ENCODE measurements at regions not wholly inside any gene's neighbourhood (a gene's known extent, or its start where the extent isn't known, plus 50 kb on each side); places are given as distances from the start of the nearest gene placed in this dataset.

DNA sequence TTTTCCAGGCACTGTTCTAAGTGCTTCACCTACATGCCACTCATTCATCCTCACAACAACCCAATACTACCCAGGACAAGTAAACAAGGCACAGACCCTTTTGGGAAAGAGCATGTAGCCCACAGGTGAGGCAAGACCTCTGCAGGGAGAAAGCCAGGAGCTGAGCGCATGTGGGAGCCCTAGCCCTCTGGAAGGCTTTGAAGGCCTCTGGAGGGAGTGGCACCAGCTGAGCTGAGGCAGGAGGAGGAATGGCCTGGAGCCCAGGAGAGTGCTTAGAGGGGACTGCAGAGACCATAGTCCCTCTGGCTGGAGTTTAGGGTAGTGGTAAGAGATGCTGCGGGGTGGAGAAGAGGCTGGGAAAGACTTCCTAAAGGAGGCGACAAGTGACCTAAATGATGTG, 516.5 kb downstream of the FUT8 start:
- DNase-seq: no peak

DNA sequence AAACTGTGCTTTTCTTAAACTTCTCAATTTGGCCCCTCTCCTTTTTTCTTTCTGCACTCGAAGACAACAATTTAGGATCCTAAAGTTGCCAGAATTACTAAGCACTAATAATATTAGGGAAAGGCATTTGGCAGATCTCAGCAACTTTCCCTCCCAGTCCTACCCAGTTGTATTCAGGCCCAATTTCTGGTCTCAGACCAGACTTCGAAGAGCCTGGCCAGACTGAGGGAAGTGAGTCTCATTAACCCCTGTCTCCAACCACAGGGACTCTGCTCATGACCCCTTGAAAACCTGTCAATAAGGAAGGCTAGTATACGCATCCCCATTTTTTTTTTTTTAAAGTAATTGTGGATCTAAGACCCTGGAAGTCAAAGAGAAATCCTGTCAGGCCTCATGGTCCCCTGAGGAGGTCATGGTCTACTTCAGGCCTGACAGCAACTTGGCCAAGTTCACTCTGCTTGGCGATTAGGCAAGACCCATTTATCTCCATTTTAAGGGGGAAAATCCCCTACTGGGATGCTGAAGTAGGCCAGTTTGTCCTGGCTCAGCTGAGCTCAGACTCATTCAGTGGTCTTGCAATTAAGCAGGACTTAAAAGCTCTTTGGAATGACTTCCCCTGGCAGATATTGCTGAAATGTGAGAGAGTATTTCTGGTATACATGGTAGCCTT, 521.0 kb downstream of the FUT8 start:
- peak in 5 of 56 donors; percentile 3 to 33 (median 8) for DNase-seq

DNA sequence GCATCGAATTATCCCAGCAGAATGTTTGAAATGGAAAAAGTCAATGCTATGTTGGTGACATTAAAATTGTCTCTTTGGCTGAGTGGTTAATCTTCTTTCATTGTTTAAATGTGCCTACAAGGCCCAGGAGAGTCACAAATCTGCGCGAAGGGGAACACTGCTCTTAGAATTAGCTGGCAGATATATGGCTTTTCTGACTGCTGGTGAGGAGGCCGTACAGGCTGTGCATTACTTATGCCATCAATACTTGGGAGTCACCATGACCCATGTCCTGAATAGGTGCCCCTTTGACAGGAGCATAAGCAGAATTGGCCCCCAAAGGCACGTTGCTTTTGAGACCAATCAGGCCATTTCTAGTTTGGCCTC, 521.5 kb downstream of the FUT8 start:
- DNase-seq: no peak

DNA sequence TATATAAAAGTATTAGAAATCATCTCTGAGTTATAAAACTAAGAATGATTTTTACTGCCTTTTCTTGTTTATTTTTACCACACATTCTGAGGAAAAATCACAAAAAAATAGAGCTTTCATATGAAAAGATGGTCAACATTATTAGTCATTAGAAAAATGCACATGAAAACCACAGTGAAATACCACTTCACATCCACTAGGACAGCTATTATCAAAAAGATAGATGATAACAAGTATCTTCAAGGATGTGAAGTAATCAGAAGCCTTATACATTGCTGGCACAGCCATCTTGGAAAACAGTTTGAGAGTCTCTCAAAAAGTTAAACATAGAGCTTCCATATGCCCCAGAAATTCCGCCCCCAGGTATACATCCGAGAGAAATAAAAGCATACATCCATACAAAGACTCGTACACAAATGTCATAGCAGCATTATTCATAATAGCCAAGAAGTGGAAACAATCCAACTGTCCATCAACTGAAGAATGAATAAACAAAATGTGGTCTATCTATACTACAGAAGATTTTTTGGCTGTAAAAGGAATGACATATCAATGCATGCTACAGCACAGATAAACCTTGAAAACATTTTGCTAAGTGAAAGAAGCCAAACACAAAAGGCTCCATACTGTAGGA, 523.9 kb downstream of the FUT8 start:
- no peak for DNase-seq

DNA sequence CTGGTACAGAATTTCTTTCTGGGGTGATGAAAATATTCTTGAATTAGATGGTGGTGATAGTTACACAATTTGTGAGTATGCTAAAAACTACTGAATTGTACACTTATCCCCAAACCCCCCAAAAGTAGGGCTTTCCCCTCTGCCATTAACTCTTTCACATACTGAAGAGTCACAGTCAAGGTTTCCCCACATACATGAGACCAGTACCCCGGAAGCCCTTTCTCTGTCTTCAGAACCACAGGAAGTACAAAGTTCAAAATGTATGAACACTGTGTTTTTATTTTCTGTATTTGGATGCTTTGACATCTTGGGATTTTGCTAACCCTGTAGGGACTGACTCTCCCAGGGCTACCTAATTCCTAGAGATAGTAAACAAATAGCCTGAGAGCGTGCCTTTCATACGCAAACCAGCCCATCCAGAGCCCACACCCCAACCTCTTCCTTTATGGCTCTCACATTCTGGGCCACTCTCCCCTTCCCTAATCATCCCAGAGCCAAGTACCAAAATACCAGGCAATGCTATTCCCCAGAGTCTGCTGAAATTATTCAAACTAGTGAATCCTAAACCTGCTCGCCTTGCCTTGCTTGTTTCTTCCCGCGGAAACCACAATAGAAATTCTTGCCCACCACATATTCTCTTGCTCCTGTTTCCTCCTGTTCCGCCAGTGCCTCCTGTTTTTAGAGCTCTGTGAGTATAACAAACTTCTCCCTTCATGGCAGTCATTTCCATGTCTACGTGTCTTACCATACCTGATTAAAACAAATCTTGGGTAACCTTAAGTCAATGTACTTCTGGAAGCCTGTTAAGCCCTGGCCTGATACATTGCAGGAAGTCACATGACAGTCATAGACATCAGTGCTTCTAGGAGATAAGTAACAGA, 524.8 kb downstream of the FUT8 start:
- no peak for DNase-seq

DNA sequence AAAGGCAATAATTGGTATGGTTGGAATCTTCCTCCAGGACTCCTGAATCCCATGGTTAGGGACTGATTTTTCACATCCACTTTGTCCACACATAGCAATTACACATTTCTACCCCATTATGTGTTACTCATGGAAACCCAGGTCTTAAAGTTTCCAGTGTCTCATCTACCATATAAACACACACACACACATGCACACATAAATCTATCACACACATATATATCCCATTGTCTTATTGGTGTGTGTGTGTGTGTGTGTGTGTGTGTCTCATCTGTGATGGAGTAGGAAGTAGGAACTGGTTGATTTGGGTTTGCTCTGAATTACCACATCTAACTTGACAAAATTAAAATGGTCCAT, 525.4 kb downstream of the FUT8 start:
- DNase-seq: no peak

DNA sequence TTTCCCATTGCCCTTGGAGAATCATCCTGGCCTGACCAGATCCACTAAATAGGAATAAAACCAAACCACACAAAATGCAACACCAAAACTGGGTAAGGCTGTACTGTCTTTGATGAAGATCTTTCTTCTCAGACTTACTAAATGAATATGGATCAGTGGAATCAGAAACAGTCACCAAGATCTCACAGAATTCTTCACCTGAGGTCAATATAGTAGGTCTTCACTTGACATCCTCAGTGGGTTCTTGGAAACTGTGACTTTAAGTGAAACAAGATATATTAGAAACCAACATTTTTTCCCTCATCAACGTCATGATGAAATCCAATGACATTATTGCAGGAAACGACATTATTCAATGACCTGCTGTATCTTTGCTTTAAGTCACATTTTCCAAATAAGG, 526.2 kb downstream of the FUT8 start:
- no peak for DNase-seq

DNA sequence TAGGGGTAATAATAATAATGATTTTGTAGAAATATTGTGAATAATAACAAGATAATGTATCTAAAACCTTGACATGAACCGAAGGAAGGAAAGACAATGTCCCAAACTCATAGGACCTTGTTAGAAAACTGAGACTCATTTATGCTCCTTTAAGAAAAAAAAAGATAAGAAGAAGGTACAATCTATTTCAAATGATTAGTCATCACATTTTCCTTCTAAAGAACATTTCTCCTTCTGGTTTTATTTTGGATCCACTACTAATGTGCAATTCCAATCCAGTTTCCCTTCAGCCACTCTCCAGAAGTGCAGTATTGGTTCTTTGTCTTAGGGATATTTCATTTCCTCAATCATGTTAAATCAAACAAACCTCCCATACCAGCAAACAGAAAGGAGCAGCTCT, 526.7 kb downstream of the FUT8 start:
- no peak for DNase-seq

DNA sequence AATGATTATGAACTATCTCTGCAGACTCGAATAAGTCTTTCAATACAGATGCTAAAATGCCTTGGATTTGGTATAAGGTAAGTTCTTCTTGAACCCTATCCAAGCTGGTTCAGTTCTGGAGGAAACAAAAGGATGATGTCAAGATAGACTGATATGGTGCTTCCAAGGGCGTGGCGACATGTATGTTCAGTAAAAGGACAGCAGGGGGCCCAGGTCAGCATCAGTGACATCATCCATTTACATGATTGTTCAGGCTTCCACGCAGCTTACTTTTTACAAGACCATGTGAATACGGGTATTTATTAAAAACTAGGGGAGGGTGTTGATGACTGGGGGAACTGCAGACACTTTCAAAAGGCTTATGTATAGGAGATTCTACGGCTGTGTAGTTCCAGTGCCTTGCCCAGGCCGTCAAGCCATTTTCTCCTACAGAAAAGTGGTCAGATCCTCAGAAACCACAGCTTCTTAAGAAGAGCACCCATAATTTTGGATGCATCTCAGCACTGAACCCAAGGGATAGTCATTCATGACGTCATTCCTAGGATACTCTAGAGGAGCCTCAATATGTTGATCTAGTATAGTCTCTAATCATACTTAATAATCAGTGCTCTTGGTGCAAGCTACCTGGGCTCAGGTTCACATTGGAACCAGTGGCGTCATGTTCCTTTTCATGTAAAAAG, 527.7 kb downstream of the FUT8 start:
- no peak for DNase-seq

DNA sequence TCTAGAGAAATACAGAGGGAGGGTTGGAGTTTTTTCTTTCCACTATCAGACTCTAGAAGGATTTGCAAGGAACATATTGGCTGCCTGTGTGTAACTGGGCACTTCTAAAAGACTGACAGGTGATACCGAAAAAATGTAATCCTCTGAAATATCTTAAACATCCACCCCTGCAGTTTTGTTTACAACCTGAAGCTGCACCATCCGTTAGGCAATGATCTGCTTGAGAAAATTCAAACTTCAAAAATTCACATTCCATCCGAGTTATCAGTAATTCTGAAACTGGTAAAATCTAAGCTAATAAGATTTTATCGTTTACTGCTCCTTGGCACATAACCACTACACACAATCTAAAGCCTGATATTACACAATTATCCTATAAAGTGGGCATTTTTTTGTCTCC, 528.6 kb downstream of the FUT8 start:
- no peak for DNase-seq

DNA sequence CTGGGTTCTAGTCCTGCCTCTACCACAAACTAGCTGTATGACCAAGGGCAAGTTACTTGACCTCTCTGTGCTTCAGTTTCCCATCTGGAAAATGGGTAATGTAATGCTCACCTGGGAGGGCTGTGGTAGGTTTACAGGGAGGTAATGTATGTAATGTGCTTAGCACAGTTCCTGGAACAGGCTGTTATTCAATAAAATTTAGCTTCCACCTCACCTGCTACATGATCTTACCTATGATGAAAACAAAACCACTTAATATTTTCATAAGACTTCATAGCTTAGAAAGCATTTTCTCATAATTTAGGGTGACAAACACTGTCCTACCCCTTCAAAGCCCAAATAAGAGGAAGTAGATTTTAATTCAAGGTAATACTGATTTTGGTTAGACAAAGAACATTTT, 530.6 kb downstream of the FUT8 start:
- DNase-seq: no peak

DNA sequence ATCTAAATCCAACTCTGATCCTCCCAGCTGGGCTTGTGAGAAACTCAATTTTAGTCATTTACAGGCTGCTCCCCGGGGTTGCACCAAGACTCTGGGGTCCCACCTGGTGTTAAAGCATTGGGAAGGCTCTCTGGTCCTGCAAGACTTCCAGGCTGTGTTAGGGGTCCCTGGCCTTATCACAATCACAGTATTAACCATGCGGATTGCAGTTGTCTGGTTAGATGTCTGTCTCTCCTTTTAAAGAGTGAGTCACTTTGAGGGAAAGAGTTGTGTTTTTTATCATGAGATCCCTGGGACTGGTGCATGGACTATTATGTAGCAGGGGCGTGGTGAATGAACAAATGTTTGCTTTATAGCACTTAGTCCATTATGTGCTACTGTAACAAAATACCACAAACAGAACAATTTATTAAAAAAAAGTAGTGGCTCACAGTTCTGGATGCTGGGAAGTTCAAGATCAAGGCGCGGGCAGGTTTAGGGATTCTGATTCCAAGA, 531.4 kb downstream of the FUT8 start:
- no peak for DNase-seq

DNA sequence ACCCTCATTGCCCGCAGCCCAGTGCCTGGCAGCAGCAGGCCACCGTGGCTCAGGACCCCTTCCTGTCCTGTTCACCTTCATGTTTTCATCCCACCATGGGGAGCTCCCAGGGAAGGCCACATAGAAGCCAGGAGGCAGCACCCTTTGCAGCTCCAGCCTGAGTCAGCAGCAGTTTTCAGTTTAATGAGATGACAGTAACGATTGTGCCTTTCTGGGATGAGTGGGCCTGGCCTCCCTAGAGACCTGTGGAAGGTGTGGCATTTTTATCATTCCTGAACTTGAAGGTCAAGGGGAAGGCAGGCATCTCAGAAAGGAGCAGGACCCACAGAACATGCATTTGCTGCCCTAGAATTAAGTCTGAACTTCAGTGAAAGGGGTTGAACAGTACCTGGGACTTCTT, 532.8 kb downstream of the FUT8 start:
- no peak for DNase-seq

DNA sequence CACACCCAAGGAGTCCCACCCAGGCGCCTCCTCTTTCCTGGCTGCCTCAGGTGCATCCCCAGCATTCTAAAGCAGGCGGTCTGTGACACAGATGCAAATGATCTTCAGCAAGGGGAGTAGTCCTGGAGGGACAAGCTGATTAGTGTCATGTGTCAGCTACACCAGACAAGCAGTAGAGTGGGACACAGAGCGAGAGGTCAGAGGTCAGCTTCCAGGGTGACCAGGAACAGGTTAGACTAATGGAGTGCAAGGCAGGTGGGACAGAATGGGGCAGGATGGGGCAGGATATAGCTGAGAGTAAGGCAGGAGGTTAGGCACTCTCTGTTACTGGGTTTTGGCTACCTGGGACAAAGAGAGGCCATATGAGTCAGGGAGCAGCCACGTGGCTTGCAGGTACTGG, 534.0 kb downstream of the FUT8 start:
- DNase-seq: no peak

DNA sequence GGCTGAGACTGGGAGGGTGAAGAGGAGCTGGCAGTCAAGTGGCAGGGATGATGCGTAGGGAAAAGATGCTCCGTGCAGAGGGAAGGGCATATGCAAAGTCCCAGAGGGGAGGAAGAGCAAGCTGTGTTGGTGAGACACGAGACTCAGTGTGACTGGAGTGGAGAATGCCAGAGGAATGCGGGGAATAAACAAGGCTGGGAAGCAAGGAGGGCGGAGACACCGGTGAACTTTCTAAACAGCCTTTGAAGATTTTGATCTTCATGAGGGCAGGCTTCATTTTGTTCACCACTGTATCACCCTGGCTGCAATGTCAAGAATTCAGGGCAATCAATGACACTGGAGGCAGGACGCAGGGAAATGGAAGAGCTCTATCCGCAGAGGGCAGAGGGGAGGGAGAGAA, 535.8 kb downstream of the FUT8 start:
- DNase-seq: no peak

DNA sequence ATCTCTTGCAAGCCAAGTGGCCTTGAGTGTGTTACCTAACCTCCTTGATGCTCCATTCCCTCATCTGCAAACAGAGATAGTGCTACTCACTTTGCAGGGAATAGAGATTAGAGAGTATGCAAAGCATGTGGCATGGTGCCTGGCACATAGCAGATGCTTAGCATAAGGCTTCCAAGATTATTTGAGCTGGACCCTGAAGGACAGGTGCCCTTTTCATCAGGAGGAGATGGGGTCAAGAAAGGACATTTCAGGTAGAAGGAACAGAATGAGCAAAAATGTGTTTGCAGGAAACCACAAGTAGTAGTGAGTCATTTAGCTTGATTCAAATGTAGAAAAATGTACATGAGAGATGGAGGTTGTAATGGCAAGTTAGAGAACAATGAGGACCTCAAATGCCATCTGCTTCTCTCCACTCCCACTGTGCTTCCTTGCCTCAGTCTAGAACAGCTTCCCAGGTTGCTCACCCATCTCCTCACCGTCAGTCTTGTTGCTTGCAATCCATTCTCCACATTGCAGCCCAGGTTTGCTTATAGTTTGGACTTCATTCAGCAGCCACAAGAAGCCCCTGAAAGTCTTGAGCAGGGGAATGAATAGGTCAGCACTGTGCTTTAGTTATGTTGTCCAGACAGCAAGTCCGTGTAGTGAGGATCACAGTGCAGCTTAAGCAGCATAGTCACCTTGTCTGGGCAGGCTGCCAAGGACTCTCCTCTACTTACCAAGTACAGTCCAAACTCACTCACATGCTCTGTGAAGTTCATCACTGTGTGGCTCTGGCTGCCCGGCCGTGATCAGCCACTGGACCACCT, 536.3 kb upstream of the CCDC196 start:
- DNase-seq: no peak

DNA sequence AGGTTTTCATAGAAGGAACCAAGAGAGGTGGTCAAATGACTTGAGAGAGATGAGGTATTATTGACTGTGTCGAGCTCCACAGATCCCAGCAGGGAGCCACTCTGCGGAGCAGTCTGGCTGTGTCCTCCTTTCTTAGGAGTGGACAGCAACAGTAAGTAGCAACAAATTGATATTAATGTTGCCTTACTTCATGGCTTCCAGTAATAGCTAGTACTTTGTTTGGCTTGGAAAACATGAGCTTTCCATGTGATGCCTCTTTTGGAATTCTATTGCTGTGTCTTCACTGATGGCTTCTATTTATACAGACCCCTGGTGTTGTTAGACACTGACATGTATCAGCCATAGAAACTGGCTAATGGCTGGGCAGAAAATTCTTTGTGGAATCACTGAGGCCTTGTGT, 531.2 kb upstream of the CCDC196 start:
- DNase-seq: no peak

DNA sequence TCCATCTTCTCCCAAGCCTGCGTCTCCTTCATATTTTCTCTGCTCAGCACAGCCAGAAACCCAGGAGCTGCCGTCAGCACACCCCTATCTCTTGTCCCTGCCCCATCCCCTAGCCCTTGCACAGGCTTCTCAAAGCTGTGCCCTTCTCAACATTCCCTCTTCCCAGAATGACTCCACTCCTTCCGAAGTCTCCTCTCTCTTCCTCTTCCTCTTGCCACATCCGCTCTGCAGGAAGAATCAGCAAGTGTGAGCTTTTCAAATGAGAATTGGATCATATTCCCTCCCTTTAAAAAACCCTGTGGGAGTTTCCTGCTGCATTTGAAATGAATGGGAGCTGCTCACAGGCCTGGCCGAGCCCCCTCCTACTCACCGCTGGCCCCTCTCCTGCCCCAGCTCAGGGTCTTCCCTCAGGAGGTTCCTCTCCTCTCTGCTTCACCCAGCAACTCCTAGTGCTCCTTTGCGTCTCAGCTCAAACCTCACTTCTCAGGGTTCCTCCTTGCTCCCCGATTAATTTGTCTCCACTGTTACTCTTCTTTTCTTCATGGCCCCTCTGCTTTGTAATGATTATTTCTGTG, 528.5 kb upstream of the CCDC196 start:
- no peak for DNase-seq

DNA sequence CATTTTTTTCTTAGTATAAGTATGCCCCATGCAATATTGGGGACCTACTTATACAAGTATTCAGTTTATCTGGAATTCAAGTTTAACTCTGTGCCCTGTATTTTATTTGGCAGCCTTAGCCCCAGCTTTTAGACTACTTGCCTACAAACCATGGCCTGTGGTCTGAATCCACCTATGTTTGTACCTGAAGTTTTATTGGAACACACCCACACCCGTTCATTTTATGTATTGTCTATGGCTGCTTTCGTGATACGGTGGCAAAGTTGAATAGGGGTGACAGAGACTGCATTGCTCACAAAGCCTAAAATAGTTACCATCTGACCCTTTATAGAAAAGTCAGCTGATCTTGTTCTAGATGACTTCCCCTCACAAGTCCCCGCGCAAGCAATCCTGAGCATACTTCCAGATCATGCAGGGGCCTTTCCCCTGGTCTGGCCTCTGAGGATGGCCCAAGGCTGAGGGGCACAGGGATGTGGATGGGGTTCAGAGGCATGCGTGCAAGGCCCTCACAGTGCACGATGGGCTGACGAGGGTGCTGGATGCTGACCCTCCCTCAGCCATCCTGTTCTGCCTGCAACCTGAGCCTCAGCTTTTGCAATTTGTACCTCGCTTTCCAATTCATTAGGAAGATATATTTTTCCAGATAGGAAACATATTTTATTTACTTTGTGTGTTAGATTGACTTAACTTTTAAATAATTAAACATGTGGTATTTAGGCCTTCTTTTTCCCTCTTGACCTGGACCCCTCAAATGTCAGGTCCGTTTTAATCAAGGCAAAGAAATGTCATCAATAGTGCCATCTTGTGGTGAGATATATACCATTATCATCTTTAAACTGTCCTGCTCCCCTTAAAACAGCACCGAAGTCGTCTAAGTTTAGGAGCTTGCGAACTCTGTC, 527.3 kb upstream of the CCDC196 start:
- peak in 1 of 56 donors; percentile 20 for DNase-seq

DNA sequence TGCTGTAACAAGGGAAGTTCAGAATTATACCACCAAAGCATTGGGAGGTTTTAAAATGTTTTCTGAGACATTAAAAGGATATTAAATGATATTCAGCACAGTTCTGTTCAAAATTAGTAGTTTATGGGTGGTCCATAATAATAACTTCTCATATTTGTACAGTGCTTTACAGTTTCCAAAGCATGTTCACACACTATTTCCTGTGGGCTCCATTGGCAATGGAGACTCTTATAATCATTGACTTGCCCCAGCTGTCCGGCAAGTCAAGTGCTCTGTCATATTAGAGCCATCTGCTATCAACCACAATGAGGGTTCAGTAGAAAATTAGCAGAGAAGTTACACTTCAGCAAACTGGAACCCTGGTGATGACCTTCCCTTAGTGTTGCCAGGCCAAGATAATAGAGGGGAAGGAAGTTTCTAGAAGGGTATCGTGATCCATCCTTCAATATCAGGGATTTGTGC, 526.6 kb upstream of the CCDC196 start:
- DNase-seq: no peak

Measured in amygdala (tissue), 56 donors.